Skin of body (tissue), 1 donor: ENCODE measurements at regions not wholly inside any gene's neighbourhood (a gene's known extent, or its start where the extent isn't known, plus 50 kb on each side); places are given as distances from the start of the nearest gene placed in this dataset.
A peak's percentile ranks its signal among the peaks of the same experiment; 100 is the strongest.
"Not testable (repeated sequence)": the region's sequence is repeated elsewhere in the genome, so short reads cannot be mapped to it uniquely, and the experiment has no call there.

Experiments
- DNase-seq: peaks from one replicate; lab custom pipeline; 2025; lab: John Stamatoyannopoulos, UW

- DNase-seq, result not testable (repeated sequence)
Measured at GRCh38 chr12:75614396-75614795, 103.0 kb upstream of the KRR1 start.

- no peak for DNase-seq
Measured at GRCh38 chr12:75613981-75614380, 102.6 kb upstream of the KRR1 start.

- DNase-seq, result no peak
Measured at GRCh38 chr12:75611041-75611440, 99.6 kb upstream of the KRR1 start.

- DNase-seq, result no peak
Measured at GRCh38 chr12:75606956-75607355, 95.5 kb upstream of the KRR1 start.

- DNase-seq, result peak; percentile 5
Measured at GRCh38 chr12:75606151-75606550, 94.7 kb upstream of the KRR1 start.

- no peak for DNase-seq
Measured at GRCh38 chr12:75603475-75603874, 92.1 kb upstream of the KRR1 start.

- no peak for DNase-seq
Measured at GRCh38 chr12:75602106-75602505, 90.7 kb upstream of the KRR1 start.

GRCh38 chr12:75600146-75600545 lies 88.7 kb upstream of the KRR1 start:
- DNase-seq, result no peak

- DNase-seq, result no peak
Measured at GRCh38 chr12:75599061-75599460, 87.7 kb upstream of the KRR1 start.

- no peak for DNase-seq
Measured at GRCh38 chr12:75596406-75596805, 85.0 kb upstream of the KRR1 start.

- DNase-seq, result no peak
Measured at GRCh38 chr12:75592638-75593335, 81.4 kb upstream of the KRR1 start.

- DNase-seq, result peak; percentile 62
Measured at GRCh38 chr12:75592086-75592485, 80.7 kb upstream of the KRR1 start.

- DNase-seq, result peak; percentile 27
Measured at GRCh38 chr12:75591628-75592027, 80.2 kb upstream of the KRR1 start.

- DNase-seq, result no peak
Measured at GRCh38 chr12:75589801-75590200, 78.4 kb upstream of the KRR1 start.

GRCh38 chr12:75587340-75588106 lies 76.1 kb upstream of the KRR1 start:
- no peak for DNase-seq

- DNase-seq, result no peak
Measured at GRCh38 chr12:75585330-75585729, 73.9 kb upstream of the KRR1 start.

GRCh38 chr12:75583355-75583754 lies 71.9 kb upstream of the KRR1 start:
- no peak for DNase-seq

- no peak for DNase-seq
Measured at GRCh38 chr12:75581515-75581914, 70.1 kb upstream of the KRR1 start.

GRCh38 chr12:75579552-75579951 lies 68.1 kb upstream of the KRR1 start:
- no peak for DNase-seq

- DNase-seq, result no peak
Measured at GRCh38 chr12:75578546-75578945, 67.1 kb upstream of the KRR1 start.

- DNase-seq, result no peak
Measured at GRCh38 chr12:75577812-75578211, 66.4 kb upstream of the KRR1 start.

GRCh38 chr12:75571656-75572205 lies 60.3 kb upstream of the KRR1 start:
- DNase-seq, result no peak

- peak; percentile 48 for DNase-seq
Measured at GRCh38 chr12:75571204-75571603, 59.8 kb upstream of the KRR1 start.
